GM12865 (cell line): ENCODE measurements at regions not wholly inside any gene's neighbourhood (a gene's known extent, or its start where the extent isn't known, plus 50 kb on each side); places are given as distances from the start of the nearest gene placed in this dataset.

Experiments used
- DNase-seq: peaks from one replicate; pipeline ENCODE4 v3.0.0; 2010; ENCODE audit warnings: low read depth
- H3K4me3 ChIP-seq: 2 replicates; pipeline ENCODE4 v1.5.1; 2011; ENCODE audit warnings: mild to moderate bottlenecking, low read depth, low read length, control low read depth
- TF ChIP-seq, protein P1 (sequence below): IDR thresholded peaks from 2 replicates; pipeline ENCODE4 v1.5.1; 2011; ENCODE audit warnings: low read length, control low read depth, low read depth, inconsistent platforms; ENCODE audit not compliant: insufficient read depth; ENCODE audit errors: missing control alignments

DNA sequence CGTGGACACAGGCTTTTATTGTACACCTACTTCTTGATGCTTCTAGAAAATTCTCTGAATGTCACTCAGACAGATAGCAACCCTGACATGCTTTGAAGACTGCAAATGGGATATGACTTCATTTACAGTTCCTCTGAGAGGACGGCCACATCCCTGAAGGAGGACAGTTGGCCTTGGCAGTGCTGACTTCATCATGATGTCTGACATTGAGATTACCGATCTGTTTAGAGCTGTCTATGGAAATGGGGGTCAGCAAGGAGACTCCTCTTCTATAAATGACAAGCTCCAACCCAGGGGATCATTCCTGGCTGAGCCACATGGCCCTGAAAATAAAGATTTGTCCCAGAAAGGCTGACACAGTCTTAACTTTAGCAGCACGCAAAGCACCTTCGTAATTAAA lies 75.8 kb downstream of the NUDT12 start:
- DNase-seq = no peak
- TF ChIP-seq, protein P1, sequence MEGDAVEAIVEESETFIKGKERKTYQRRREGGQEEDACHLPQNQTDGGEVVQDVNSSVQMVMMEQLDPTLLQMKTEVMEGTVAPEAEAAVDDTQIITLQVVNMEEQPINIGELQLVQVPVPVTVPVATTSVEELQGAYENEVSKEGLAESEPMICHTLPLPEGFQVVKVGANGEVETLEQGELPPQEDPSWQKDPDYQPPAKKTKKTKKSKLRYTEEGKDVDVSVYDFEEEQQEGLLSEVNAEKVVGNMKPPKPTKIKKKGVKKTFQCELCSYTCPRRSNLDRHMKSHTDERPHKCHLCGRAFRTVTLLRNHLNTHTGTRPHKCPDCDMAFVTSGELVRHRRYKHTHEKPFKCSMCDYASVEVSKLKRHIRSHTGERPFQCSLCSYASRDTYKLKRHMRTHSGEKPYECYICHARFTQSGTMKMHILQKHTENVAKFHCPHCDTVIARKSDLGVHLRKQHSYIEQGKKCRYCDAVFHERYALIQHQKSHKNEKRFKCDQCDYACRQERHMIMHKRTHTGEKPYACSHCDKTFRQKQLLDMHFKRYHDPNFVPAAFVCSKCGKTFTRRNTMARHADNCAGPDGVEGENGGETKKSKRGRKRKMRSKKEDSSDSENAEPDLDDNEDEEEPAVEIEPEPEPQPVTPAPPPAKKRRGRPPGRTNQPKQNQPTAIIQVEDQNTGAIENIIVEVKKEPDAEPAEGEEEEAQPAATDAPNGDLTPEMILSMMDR = no peak
- H3K4me3 ChIP-seq = no peak overlapping the region

DNA sequence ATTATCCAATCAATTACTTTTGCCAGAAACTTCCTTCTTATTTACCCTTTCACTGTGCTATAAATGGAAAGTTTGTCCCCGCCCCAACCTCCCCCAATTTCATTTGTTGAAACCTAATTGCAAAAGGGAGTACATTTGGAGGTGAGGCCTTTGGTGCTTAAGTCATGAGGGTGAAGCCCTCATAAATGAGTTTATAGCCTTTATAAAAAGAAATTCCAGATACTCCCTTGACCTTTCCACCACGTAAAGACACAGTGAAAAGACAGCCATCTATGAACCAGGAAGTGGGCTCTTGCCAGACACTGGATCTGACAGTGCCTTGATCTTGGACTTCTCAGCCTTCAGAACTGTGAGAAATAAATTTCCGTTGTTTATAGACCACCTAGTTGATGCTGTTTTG lies 82.3 kb downstream of the NUDT12 start:
- no peak overlapping the region for H3K4me3 ChIP-seq
- TF ChIP-seq, protein P1 = no peak
- no peak for DNase-seq

DNA sequence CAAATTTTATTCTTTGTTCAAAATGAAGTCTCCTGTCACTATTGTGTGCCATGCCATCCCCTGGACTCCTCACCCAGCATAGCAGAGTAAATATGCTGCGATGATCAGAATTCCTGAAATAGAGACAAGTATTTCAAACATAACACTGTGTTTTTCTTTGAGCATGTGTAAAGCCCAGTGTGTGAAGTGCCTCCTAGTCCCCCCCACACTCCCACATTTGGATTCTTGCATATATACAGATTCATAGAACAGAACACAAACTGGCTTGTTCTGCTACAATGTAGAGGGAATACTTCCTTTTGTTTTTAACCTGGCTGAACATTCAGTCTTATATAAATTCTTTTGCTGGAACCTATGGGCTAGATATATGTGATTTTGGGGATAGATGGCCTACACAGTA lies 84.9 kb downstream of the NUDT12 start:
- no peak overlapping the region for H3K4me3 ChIP-seq
- DNase-seq = no peak
- TF ChIP-seq, protein P1 = no peak

DNA sequence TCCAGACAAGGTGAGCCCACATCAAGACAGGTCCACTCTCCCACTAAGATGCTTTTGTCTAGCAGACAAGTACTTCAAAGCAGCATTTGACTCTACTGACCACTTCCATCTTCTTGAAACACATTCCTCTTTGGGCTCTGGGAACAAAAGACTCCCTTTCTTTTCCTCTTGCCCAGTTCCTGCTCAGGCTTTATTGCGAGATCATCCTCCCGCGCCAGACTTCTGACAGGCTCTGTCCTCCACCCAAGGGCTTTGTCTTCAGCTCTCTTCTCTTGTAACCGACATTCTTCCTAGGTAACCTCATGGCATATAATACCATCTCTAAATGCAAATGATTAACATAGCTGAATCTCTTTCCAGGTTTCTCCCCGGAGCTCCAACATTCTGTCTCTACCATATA lies 85.8 kb downstream of the NUDT12 start:
- DNase-seq = no peak
- H3K4me3 ChIP-seq = no peak overlapping the region
- TF ChIP-seq, protein P1 = no peak

DNA sequence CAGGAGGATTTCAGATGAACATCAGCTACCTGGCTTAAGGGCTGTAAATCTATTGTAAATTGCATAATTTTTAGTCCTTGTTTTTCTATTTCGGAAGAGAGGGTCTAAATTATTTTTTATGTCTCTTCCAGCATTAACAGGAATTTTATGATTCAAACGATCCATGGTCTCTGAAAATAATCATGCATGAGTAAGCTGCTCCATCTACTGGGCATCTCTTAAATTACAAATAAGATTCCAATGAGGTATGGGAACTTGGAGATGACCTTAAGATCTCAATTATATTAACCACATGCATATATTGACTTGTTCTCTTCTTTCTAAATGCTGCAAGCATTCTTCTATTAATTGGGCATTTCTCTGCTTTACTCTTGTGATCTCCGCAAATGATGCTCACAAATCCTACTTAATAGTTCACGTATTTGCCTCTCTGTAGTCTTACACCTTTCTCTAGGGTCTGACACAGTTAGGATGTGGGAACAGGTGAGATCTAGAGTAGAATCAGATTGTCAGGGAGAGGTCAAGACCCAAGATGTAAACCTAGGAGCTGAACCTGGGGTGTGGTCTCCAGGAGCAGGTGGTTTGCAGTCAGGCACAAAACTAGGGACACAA lies 86.9 kb downstream of the NUDT12 start:
- peak; percentile 47 for DNase-seq
- H3K4me3 ChIP-seq = no peak overlapping the region
- TF ChIP-seq, protein P1 = peak; percentile 47

DNA sequence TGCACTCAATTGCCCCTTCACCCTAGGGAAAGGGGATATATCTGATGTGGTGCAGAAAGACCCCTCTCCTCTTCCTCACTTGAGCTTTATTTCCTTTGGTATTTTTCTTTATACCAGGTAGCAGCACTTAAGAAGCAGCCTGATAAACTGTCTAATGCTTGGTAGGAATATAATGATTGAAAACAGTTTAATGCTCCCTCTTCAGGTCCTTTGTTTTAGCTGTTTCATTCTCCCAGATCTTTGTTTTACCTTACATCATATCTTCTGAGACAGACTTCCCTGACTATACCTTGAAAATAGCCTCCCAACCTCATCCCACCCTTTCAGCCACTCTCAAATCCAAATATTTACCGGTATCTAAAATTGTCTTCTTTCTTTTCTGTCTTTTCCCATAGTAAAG lies 87.9 kb downstream of the NUDT12 start:
- no peak for DNase-seq
- TF ChIP-seq, protein P1 = no peak
- no peak overlapping the region for H3K4me3 ChIP-seq

DNA sequence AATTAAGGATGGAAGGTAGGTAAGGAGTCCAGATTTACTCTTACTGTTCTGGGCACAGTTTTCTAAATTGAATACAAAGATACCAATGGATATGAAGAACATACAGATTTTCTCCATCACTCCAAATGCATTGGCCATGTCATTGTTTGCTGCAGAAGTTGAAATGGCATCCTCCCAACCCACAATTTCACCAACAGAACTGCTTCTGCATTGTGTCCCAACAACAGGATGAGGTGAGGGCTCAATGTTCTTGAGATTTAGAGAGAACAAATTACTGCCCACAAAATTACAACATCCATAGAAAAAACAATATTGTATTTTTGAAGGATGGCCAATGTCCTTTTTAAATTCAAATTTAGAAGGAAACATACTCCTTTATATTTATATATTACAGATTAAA lies 88.9 kb downstream of the NUDT12 start:
- no peak for DNase-seq
- TF ChIP-seq, protein P1 = no peak
- H3K4me3 ChIP-seq = no peak overlapping the region
